ENCODE measurements at regions not wholly inside any gene's neighbourhood (a gene's known extent, or its start where the extent isn't known, plus 50 kb on each side); places are given as distances from the start of the nearest gene placed in this dataset.
"Not testable (repeated sequence)": the region's sequence is repeated elsewhere in the genome, so short reads cannot be mapped to it uniquely, and the experiment has no call there.

DNA sequence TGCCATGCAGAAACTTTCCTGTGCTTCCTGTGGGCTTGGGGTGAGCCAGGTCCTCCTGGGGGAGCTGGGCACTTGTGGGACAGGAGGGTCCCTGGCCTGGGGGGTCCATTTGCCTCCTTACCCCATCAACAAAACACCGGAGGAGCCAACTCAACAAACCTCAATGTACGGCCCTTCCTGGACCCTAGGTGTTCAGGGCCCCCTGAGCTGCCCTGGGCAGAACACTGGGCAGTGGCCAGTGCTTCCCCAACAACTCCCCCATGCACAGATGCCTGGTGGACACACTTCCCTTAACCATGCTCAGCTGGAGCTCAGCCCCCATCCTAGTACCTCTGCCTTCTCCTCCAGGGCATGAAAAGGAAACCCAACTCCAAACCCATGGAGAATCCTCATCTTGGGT, 1504.2 kb upstream of the TPTE start:
- H3K4me1 ChIP-seq; H3K4me3 Mint-ChIP-seq (ENCODE audit: unreplicated experiment); H3K27ac Mint-ChIP-seq (ENCODE audit: unreplicated experiment); DNase-seq; H3K9me3 ChIP-seq; BruUV-seq (replicated peaks); POLR2A ChIA-PET; H3K36me3 Mint-ChIP-seq (ENCODE audit: insufficient read depth, unreplicated experiment); H3K4me1 Mint-ChIP-seq (ENCODE audit: low read depth, unreplicated experiment); intact Hi-C loops (cut with micrococcal nuclease; ENCODE audit: unreplicated experiment); H3K36me3 ChIP-seq (ENCODE audit: control insufficient read depth, insufficient read depth, low read length); H3K4me3 ChIP-seq (ENCODE audit: low read depth, low read length); CTCF ChIA-PET; H3K27me3 ChIP-seq (replicated peaks; ENCODE audit: control insufficient read depth, insufficient read depth, low read length); H3K27me3 Mint-ChIP-seq (ENCODE audit: insufficient read depth, unreplicated experiment): not testable (repeated sequence)
- peaks cover 35% of the 10 kb centered on the region for H3K9me3 Mint-ChIP-seq (ENCODE audit: unreplicated experiment)

DNA sequence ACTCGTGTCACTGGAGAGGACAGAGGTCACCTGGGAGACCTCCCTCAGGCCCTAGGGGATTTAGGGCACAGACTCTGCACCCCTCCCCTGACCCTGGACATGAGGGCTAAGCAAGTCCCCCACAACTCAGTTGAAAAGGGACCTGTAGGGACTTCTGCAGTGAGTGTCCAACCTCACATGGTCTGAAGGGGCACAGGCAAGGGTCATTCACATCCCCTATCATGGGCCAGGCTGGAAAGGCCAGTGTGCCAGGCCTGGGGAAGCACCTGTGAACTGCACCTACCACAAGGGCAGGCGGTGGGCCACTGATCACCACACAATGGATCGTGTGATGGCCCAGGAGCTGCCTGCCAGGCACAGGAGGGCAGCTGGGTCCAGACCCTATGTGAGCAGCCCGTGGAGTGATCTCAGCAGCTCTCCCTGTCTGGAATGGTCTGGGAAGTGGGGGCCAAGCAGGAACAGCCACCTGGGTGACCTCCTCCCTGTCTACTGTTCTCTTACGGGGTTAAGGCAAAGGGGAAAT, 1502.6 kb upstream of the TPTE start:
- not testable (repeated sequence) for H3K4me1 Mint-ChIP-seq (ENCODE audit: low read depth, unreplicated experiment); H3K27ac Mint-ChIP-seq (ENCODE audit: unreplicated experiment)

DNA sequence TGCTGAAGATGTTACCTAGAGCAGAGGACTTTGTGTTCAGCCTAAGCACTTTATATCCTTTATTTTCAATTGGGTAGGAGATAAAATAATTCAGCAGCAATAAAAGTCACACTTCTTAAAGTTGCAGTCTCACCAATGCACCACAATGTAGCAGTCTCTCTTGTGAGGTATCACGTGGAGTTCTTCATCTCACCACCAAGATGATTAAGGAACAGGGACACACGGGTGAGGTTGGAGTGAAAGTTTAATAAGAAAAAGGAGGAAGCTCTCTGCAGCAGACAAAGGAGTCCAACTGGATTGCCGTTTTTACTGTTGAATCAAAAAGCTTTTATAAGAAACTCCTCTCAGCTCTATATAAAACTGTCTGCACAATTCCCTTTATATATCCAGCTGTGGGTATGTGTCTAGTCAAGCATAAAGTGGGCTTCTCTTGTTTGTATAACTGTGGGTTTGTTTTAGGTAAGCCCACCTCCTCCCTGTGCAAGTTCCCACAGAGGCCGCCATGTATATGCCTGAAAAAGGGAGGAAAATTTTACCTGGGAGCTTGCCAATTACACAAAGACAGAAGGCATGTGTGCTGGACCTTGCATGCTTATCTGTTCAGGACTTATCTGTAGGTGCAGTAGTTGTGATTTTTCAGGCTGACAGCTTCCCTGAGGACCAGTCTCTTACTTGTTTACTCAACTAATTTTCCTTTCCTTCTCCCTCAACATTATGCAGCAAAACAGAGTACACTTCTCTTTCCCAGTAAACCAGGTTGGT, 1497.2 kb upstream of the TPTE start:
- H3K9me3 ChIP-seq; H3K36me3 ChIP-seq (ENCODE audit: control insufficient read depth, insufficient read depth, low read length); intact Hi-C loops (cut with micrococcal nuclease; ENCODE audit: unreplicated experiment); H3K36me3 Mint-ChIP-seq (ENCODE audit: insufficient read depth, unreplicated experiment); H3K4me3 ChIP-seq (ENCODE audit: low read depth, low read length); CTCF ChIA-PET; H3K4me1 Mint-ChIP-seq (ENCODE audit: low read depth, unreplicated experiment); H3K4me1 ChIP-seq; H3K4me3 Mint-ChIP-seq (ENCODE audit: unreplicated experiment); H3K27ac Mint-ChIP-seq (ENCODE audit: unreplicated experiment); H3K27me3 Mint-ChIP-seq (ENCODE audit: insufficient read depth, unreplicated experiment); BruUV-seq (replicated peaks); POLR2A ChIA-PET; H3K27me3 ChIP-seq (replicated peaks; ENCODE audit: control insufficient read depth, insufficient read depth, low read length); DNase-seq: not testable (repeated sequence)
- H3K9me3 Mint-ChIP-seq (ENCODE audit: unreplicated experiment) = peaks cover 13% of the 10 kb centered on the region

More for the DNA sequence above, 1502.6 kb upstream of the TPTE start:
- H3K9me3 Mint-ChIP-seq (ENCODE audit: unreplicated experiment) = peaks cover 21% of the 10 kb centered on the region
- H3K27me3 ChIP-seq (replicated peaks; ENCODE audit: control insufficient read depth, insufficient read depth, low read length); H3K36me3 ChIP-seq (ENCODE audit: control insufficient read depth, insufficient read depth, low read length); DNase-seq; intact Hi-C loops (cut with micrococcal nuclease; ENCODE audit: unreplicated experiment); CTCF ChIA-PET; BruUV-seq (replicated peaks); H3K4me3 Mint-ChIP-seq (ENCODE audit: unreplicated experiment); H3K4me1 ChIP-seq; H3K27me3 Mint-ChIP-seq (ENCODE audit: insufficient read depth, unreplicated experiment); H3K9me3 ChIP-seq; POLR2A ChIA-PET; H3K36me3 Mint-ChIP-seq (ENCODE audit: insufficient read depth, unreplicated experiment); H3K4me3 ChIP-seq (ENCODE audit: low read depth, low read length): not testable (repeated sequence)

DNA sequence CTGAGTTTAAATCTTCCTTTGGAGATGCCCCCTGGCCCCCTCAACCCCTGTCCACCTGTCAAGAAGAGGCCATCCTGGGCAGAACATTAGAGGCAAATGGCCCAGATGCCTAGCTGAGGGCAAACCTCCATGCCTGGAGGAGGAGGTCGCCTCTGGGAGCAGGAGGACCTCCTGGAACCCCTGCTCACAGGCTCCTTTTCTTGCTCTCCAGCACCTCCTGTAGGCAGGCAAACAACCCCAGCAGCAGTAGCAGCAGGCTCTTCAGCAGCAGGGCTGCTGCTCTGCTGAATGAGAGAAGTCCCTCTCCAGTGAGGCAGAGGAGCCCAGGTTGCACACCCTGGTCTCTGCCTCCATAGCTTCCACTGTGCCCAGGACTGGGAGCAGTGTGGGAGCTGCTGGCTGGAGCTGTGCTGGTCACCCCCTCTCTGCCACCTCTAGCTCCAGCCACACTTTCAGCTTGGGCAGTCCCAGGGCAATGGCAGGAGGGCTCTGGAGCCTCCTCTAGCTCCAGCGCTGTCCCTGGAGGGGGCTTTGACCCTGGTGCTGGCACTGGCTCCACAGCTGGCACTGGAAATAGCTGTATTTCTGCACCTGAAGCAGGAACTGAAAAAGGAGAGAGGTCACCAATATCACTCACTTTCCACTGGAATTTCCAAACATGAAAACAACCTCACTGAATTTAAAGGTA, 1494.5 kb upstream of the TPTE start:
- H3K9me3 ChIP-seq; H3K4me1 ChIP-seq; CTCF ChIA-PET; H3K4me3 ChIP-seq (ENCODE audit: low read depth, low read length); H3K36me3 Mint-ChIP-seq (ENCODE audit: insufficient read depth, unreplicated experiment); H3K4me1 Mint-ChIP-seq (ENCODE audit: low read depth, unreplicated experiment); BruUV-seq (replicated peaks); POLR2A ChIA-PET; H3K4me3 Mint-ChIP-seq (ENCODE audit: unreplicated experiment); H3K27me3 Mint-ChIP-seq (ENCODE audit: insufficient read depth, unreplicated experiment); H3K9me3 Mint-ChIP-seq (ENCODE audit: unreplicated experiment); H3K36me3 ChIP-seq (ENCODE audit: control insufficient read depth, insufficient read depth, low read length); DNase-seq; H3K27ac Mint-ChIP-seq (ENCODE audit: unreplicated experiment); intact Hi-C loops (cut with micrococcal nuclease; ENCODE audit: unreplicated experiment); H3K27me3 ChIP-seq (replicated peaks; ENCODE audit: control insufficient read depth, insufficient read depth, low read length): not testable (repeated sequence)

DNA sequence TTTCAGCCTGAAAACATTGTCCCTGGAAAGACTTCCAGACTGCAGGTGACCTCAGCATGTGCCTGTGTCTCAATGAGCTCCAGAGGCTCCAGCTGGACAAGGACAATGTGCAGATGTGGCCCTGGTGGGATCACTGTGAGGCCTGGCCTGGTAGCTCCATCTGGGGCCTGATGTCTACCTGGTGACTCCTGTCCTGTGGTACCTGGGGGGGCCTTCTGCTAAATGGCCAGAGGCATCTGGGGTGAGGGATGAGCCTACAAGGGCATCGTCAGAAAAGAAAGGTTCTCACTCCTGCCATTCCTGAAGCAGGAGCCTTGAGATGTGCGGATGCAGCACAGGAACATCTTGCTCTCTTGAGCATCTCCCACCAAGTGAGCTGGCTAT, 1494.0 kb upstream of the TPTE start:
- H3K27me3 Mint-ChIP-seq (ENCODE audit: insufficient read depth, unreplicated experiment); intact Hi-C loops (cut with micrococcal nuclease; ENCODE audit: unreplicated experiment); H3K36me3 ChIP-seq (ENCODE audit: control insufficient read depth, insufficient read depth, low read length); H3K4me3 ChIP-seq (ENCODE audit: low read depth, low read length); DNase-seq; H3K9me3 ChIP-seq; CTCF ChIA-PET; H3K27me3 ChIP-seq (replicated peaks; ENCODE audit: control insufficient read depth, insufficient read depth, low read length); POLR2A ChIA-PET; H3K36me3 Mint-ChIP-seq (ENCODE audit: insufficient read depth, unreplicated experiment); H3K27ac Mint-ChIP-seq (ENCODE audit: unreplicated experiment); H3K4me3 Mint-ChIP-seq (ENCODE audit: unreplicated experiment); H3K9me3 Mint-ChIP-seq (ENCODE audit: unreplicated experiment); H3K4me1 ChIP-seq; H3K4me1 Mint-ChIP-seq (ENCODE audit: low read depth, unreplicated experiment); BruUV-seq (replicated peaks): not testable (repeated sequence)

DNA sequence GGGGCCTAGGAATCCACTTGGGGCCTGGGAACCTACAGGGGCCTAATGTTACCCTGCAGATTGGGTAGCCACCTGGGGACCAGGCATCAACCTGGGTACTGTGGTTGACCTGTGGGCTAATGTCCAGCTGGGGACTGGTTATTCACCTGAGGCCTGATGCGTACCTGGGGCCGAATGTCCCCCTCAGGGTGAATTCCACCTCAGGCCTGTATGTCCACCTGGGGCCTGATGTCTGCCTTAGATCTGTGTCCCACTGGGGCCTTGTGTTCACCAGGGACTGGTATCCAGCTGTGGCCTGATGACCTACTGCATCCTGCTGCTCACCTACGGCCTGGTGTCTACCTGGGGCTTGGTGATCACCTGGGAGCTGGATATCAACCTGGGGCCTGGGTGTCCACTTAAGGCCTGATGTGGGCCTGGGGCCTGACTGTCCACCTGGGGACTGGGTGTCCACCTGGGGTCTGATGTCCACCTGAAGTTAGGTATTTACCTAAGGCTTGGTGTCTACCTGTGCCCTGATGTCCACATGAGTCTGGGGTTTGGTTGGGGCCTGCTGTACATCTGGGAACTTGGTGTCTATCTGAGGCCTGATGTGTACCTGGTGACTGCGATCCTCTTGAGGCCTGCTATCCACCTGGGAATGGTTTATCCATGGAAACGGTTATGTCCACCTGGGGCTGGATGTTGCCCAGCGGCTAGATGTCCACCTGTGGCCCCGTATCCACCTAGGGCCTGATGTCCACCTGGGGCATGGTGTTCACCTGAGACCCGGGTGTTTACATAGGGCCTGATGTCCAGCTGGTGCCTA, 1492.6 kb upstream of the TPTE start:
- CTCF ChIA-PET; POLR2A ChIA-PET; H3K36me3 Mint-ChIP-seq (ENCODE audit: insufficient read depth, unreplicated experiment); H3K4me3 Mint-ChIP-seq (ENCODE audit: unreplicated experiment); H3K27me3 Mint-ChIP-seq (ENCODE audit: insufficient read depth, unreplicated experiment); H3K4me1 ChIP-seq; DNase-seq; H3K27ac Mint-ChIP-seq (ENCODE audit: unreplicated experiment); intact Hi-C loops (cut with micrococcal nuclease; ENCODE audit: unreplicated experiment); H3K4me3 ChIP-seq (ENCODE audit: low read depth, low read length); BruUV-seq (replicated peaks); H3K36me3 ChIP-seq (ENCODE audit: control insufficient read depth, insufficient read depth, low read length); H3K9me3 ChIP-seq; H3K9me3 Mint-ChIP-seq (ENCODE audit: unreplicated experiment); H3K4me1 Mint-ChIP-seq (ENCODE audit: low read depth, unreplicated experiment); H3K27me3 ChIP-seq (replicated peaks; ENCODE audit: control insufficient read depth, insufficient read depth, low read length): not testable (repeated sequence)
